ENCODE measurements at regions not wholly inside any gene's neighbourhood (a gene's known extent, or its start where the extent isn't known, plus 50 kb on each side); places are given as distances from the start of the nearest gene placed in this dataset.

GRCh38 chr14:53888535-53889386 lies 67.9 kb downstream of the BMP4 start:
- Histone ChIP-seq H3K4me3 (ENCODE audit: low read depth, low read length, poor library complexity, severe bottlenecking) (no peak overlapping the region), H3F3A (ENCODE audit: insufficient read depth, low read length) (no peaks in the 10 kb centered on the region), H3K27me3 (ENCODE audit: insufficient read depth, low read length) (no peaks in the 10 kb centered on the region), H4K20me1 (ENCODE audit: insufficient read depth, low read length) (no peaks in the 10 kb centered on the region), H3K36me3 (ENCODE audit: insufficient read depth, low read length) (no peaks in the 10 kb centered on the region), H3K9me2 (ENCODE audit: low read depth, low read length) (no peaks in the 10 kb centered on the region), H3K4me1 (ENCODE audit: insufficient read depth, low read length, severe bottlenecking) (no peaks in the 10 kb centered on the region), H3K4me2 (ENCODE audit: low read length) (no peak overlapping the region), H3K79me2 (ENCODE audit: insufficient read depth, low read length) (no peaks in the 10 kb centered on the region), H3K9ac (ENCODE audit: low read length) (no peak overlapping the region), H3K27ac (ENCODE audit: low read depth, low read length, poor library complexity, severe bottlenecking) (no peak overlapping the region), H2AFZ (ENCODE audit: low read length) (no peak overlapping the region), H3K9me3 (ENCODE audit: low read length) (no peaks in the 10 kb centered on the region)
- TF ChIP-seq EZH2 (IDR thresholded peaks at IDR 0.05; ENCODE audit: borderline replicate concordance, low read length) (no peak), CTCF (IDR thresholded peaks at IDR 0.05; ENCODE audit: low read length) (no peak)

GRCh38 chr14:53885136-53885640 lies 71.4 kb downstream of the BMP4 start:
- no peaks in the 10 kb centered on the region for H3K79me2 ChIP-seq (ENCODE audit: insufficient read depth, low read length)
- no peaks in the 10 kb centered on the region for H4K20me1 ChIP-seq (ENCODE audit: insufficient read depth, low read length)
- no peaks in the 10 kb centered on the region for H3K4me1 ChIP-seq (ENCODE audit: insufficient read depth, low read length, severe bottlenecking)
- H3K27me3 ChIP-seq (ENCODE audit: insufficient read depth, low read length) = no peaks in the 10 kb centered on the region
- no peaks in the 10 kb centered on the region for H3K9me3 ChIP-seq (ENCODE audit: low read length)
- no peak overlapping the region for H3K4me2 ChIP-seq (ENCODE audit: low read length)
- H3K27ac ChIP-seq (ENCODE audit: low read depth, low read length, poor library complexity, severe bottlenecking) = no peak overlapping the region
- H3K9ac ChIP-seq (ENCODE audit: low read length) = no peak overlapping the region
- no peak overlapping the region for H3K4me3 ChIP-seq (ENCODE audit: low read depth, low read length, poor library complexity, severe bottlenecking)
- H3K36me3 ChIP-seq (ENCODE audit: insufficient read depth, low read length) = no peaks in the 10 kb centered on the region
- H2AFZ ChIP-seq (ENCODE audit: low read length) = no peak overlapping the region
- no peaks in the 10 kb centered on the region for H3K9me2 ChIP-seq (ENCODE audit: low read depth, low read length)
- TF ChIP-seq CTCF (IDR thresholded peaks at IDR 0.05; ENCODE audit: low read length) (no peak), EZH2 (IDR thresholded peaks at IDR 0.05; ENCODE audit: borderline replicate concordance, low read length) (no peak)
- no peaks in the 10 kb centered on the region for H3F3A ChIP-seq (ENCODE audit: insufficient read depth, low read length)

GRCh38 chr14:53884601-53885000 lies 72.0 kb downstream of the BMP4 start:
- Histone ChIP-seq H3F3A (ENCODE audit: insufficient read depth, low read length) (no peaks in the 10 kb centered on the region), H3K27ac (ENCODE audit: low read depth, low read length, poor library complexity, severe bottlenecking) (no peak overlapping the region), H3K4me2 (ENCODE audit: low read length) (no peak overlapping the region)

More at GRCh38 chr14:53884601-53885000, 72.0 kb downstream of the BMP4 start:
- Histone ChIP-seq H3K9me3 (ENCODE audit: low read length) (no peaks in the 10 kb centered on the region), H3K36me3 (ENCODE audit: insufficient read depth, low read length) (no peaks in the 10 kb centered on the region), H3K79me2 (ENCODE audit: insufficient read depth, low read length) (no peaks in the 10 kb centered on the region), H3K9me2 (ENCODE audit: low read depth, low read length) (no peaks in the 10 kb centered on the region), H3K4me3 (ENCODE audit: low read depth, low read length, poor library complexity, severe bottlenecking) (no peak overlapping the region), H3K27me3 (ENCODE audit: insufficient read depth, low read length) (no peaks in the 10 kb centered on the region), H3K9ac (ENCODE audit: low read length) (no peak overlapping the region), H3K4me1 (ENCODE audit: insufficient read depth, low read length, severe bottlenecking) (no peaks in the 10 kb centered on the region), H2AFZ (ENCODE audit: low read length) (no peak overlapping the region), H4K20me1 (ENCODE audit: insufficient read depth, low read length) (no peaks in the 10 kb centered on the region)
- no peak for TF ChIP-seq EZH2 (IDR thresholded peaks at IDR 0.05; ENCODE audit: borderline replicate concordance, low read length)
- TF ChIP-seq CTCF (IDR thresholded peaks at IDR 0.05; ENCODE audit: low read length) = no peak
